GM23338 (cell line): ENCODE measurements at regions not wholly inside any gene's neighbourhood (a gene's known extent, or its start where the extent isn't known, plus 50 kb on each side); places are given as distances from the start of the nearest gene placed in this dataset.

Experiments used
- ATAC-seq: fragments of 200-7000 bp; cut with Tn5 transposase; 3 replicates; pipeline ENCODE4 v1.9.1; 2020
- DNase-seq: peaks from one replicate; pipeline ENCODE4 v3.0.0-alpha.2; 2015; ENCODE audit warnings: low spot score
- H2AFZ ChIP-seq: fragments of 200-600 bp; sonication (generic); 2 replicates; pipeline ENCODE4 v1.8.0; 2016; ENCODE audit warnings: antibody characterized with exemption, mild to moderate bottlenecking, moderate library complexity
- H3F3A ChIP-seq: fragments of 200-600 bp; sonication (generic); replicated peaks from 2 replicates; pipeline ENCODE4 v1.8.0; 2017; ENCODE audit warnings: antibody characterized with exemption, mixed run types, low read depth
- H3K27ac ChIP-seq: fragments of 200-600 bp; sonication (generic); 2 replicates; pipeline ENCODE4 v1.6.1; 2016; ENCODE audit warnings: low read depth
- H3K27me3 ChIP-seq: fragments of 200-600 bp; sonication (generic); 2 replicates; pipeline ENCODE4 v1.8.0; 2016; ENCODE audit warnings: mild to moderate bottlenecking, mixed run types, moderate library complexity; ENCODE audit not compliant: insufficient read depth
- H3K36me3 ChIP-seq: fragments of 200-600 bp; sonication (generic); 2 replicates; pipeline ENCODE4 v1.8.0; 2016; ENCODE audit warnings: mild to moderate bottlenecking; ENCODE audit not compliant: insufficient read depth
- H3K4me1 ChIP-seq: fragments of 200-600 bp; sonication (generic); 2 replicates; pipeline ENCODE4 v1.8.0; 2016; ENCODE audit warnings: mild to moderate bottlenecking, moderate library complexity; ENCODE audit not compliant: insufficient read depth
- H3K4me2 ChIP-seq: fragments of 200-600 bp; sonication (generic); 2 replicates; pipeline ENCODE4 v1.7.1; 2017; ENCODE audit warnings: mixed run types
- H3K4me3 ChIP-seq: fragments of 200-600 bp; sonication (generic); 2 replicates; pipeline ENCODE4 v1.6.1; 2016; ENCODE audit warnings: mixed run types
- H3K79me2 ChIP-seq: fragments of 200-600 bp; sonication (generic); replicated peaks from 2 replicates; pipeline ENCODE4 v1.8.0; 2017; ENCODE audit warnings: mild to moderate bottlenecking; ENCODE audit not compliant: insufficient read depth
- H3K9me2 ChIP-seq: fragments of 200-600 bp; sonication (generic); 2 replicates; pipeline ENCODE4 v1.8.0; 2017; ENCODE audit not compliant: insufficient read depth
- H4K20me1 ChIP-seq: fragments of 200-600 bp; sonication (generic); replicated peaks from 2 replicates; pipeline ENCODE4 v1.8.0; 2017; ENCODE audit warnings: mild to moderate bottlenecking; ENCODE audit not compliant: insufficient read depth
- H3K27ac Mint-ChIP-seq: 2 replicates; pipeline ENCODE4 v1.8.0; 2020; ENCODE audit warnings: inconsistent platforms, mild to moderate bottlenecking, moderate library complexity, mixed read lengths
- H3K27me3 Mint-ChIP-seq: 3 replicates; pipeline ENCODE4 v1.8.0; 2022; ENCODE audit warnings: low read depth, mild to moderate bottlenecking, moderate library complexity, mixed read lengths, inconsistent platforms; ENCODE audit not compliant: insufficient read depth, poor library complexity
- H3K36me3 Mint-ChIP-seq: 3 replicates; pipeline ENCODE4 v1.8.0; 2021; ENCODE audit warnings: low read depth, mild to moderate bottlenecking, inconsistent platforms, moderate library complexity, mixed read lengths
- H3K4me1 Mint-ChIP-seq: 3 replicates; pipeline ENCODE4 v1.8.0; 2020; ENCODE audit warnings: mild to moderate bottlenecking, inconsistent platforms, mixed read lengths
- H3K4me3 Mint-ChIP-seq: 3 replicates; pipeline ENCODE4 v1.8.0; 2021; ENCODE audit warnings: moderate library complexity, mild to moderate bottlenecking, inconsistent platforms, mixed read lengths
- H3K9me3 Mint-ChIP-seq: 3 replicates; pipeline ENCODE4 v1.8.0; 2020; ENCODE audit warnings: moderate library complexity, mild to moderate bottlenecking, inconsistent platforms, mixed read lengths
- CTCF ChIP-seq, 2 experiments: fragments of 200-600 bp in 1 of 2; sonication (generic) in 1 of 2; conservative IDR thresholded peaks; 2 replicates each; pipeline versions ENCODE4 v1.5.1 to v1.6.1; 2016 to 2017; ENCODE audit warnings: antibody characterized with exemption in 2 of 2, low read depth in 2 of 2, mild to moderate bottlenecking in 2 of 2, moderate library complexity in 1 of 2
- ETS1 ChIP-seq: IDR thresholded peaks from 2 replicates; pipeline ENCODE4 v1.6.1; 2016; ENCODE audit warnings: antibody characterized with exemption
- EZH2 ChIP-seq: fragments of 200-600 bp; sonication (generic); IDR thresholded peaks from one replicate; pipeline ENCODE4 v1.8.0; 2017; ENCODE audit warnings: antibody characterized with exemption, mild to moderate bottlenecking, low read depth; ENCODE audit not compliant: unreplicated experiment
- EZH2phosphoT487 ChIP-seq: fragments of 200-600 bp; sonication (generic); IDR thresholded peaks from one replicate; pipeline ENCODE4 v1.8.1; 2018; ENCODE audit warnings: antibody characterized with exemption; ENCODE audit not compliant: unreplicated experiment
- NANOG ChIP-seq: IDR thresholded peaks from 2 replicates; pipeline ENCODE4 v1.6.1; 2016; ENCODE audit warnings: antibody characterized with exemption, borderline replicate concordance
- POLR2AphosphoS5 ChIP-seq: IDR thresholded peaks from 2 replicates; pipeline ENCODE4 v1.6.1; 2016; ENCODE audit warnings: antibody characterized with exemption, low read depth
- REST ChIP-seq: IDR thresholded peaks from one replicate; pipeline ENCODE4 v1.6.1; 2018; ENCODE audit warnings: antibody characterized with exemption; ENCODE audit not compliant: unreplicated experiment
- STAT1 ChIP-seq: IDR thresholded peaks from one replicate; pipeline ENCODE4 v1.6.1; 2016; ENCODE audit warnings: antibody characterized with exemption; ENCODE audit not compliant: unreplicated experiment
- ZNF114 ChIP-seq: fragments of 250-450 bp; sonication (Bioruptor Pico); IDR thresholded peaks from 2 replicates; pipeline ENCODE4 v1.5.0; 2020; ENCODE audit warnings: mild to moderate bottlenecking, moderate library complexity
- ZNF331 ChIP-seq: fragments of 250-450 bp; sonication (Bioruptor Pico); IDR thresholded peaks from 2 replicates; pipeline ENCODE4 v1.5.0; 2020; ENCODE audit warnings: low read depth, mild to moderate bottlenecking, moderate library complexity

- no peaks in the 10 kb centered on the region for H3K4me1 ChIP-seq
- H3K4me2 ChIP-seq: no peak overlapping the region
- ATAC-seq (no peak), DNase-seq (no peak)
- no peaks in the 10 kb centered on the region for H3K79me2 ChIP-seq
- no peaks in the 10 kb centered on the region for H3F3A ChIP-seq
- no peaks in the 10 kb centered on the region for H3K9me2 ChIP-seq
- H2AFZ ChIP-seq: no peak overlapping the region
- H3K4me3 Mint-ChIP-seq: no peak overlapping the region
- TF ChIP-seq ZNF331 (CRISPR knock-in tag) (no peak), CTCF (conservative IDR thresholded peaks at IDR 0.05; ENCODE audit: low read depth in 2 of 2) (no peak), ETS1 (no peak), REST (no peak)
- H4K20me1 ChIP-seq: no peaks in the 10 kb centered on the region
- no peak overlapping the region for H3K27ac Mint-ChIP-seq
- H3K4me3 ChIP-seq: no peak overlapping the region
- peaks cover 10% of the 10 kb centered on the region; the same call in 2 of the 3 replicates for H3K36me3 Mint-ChIP-seq
- no peaks in the 10 kb centered on the region for H3K36me3 ChIP-seq
- H3K9me3 Mint-ChIP-seq: peaks cover 16% of the 10 kb centered on the region
- H3K27me3 ChIP-seq: no peaks in the 10 kb centered on the region
- no peak overlapping the region for H3K27ac ChIP-seq
- peaks cover 2% of the 10 kb centered on the region for H3K27me3 Mint-ChIP-seq
- 0 out of 3 replicates have a peak, but pooled peaks cover 3% of the 10 kb centered on the region for H3K4me1 Mint-ChIP-seq
These were observed 337.8 kb downstream of the IRS2 start for GRCh38 chr13:109448629-109449028.

- no peaks in the 10 kb centered on the region; the same call in 1 of the 2 replicates for H3K9me2 ChIP-seq
- ATAC-seq: no peak
- H3K4me2 ChIP-seq: no peak overlapping the region
- H3K36me3 Mint-ChIP-seq: peaks cover 6% of the 10 kb centered on the region; the same call in 1 of the 3 replicates
- H3K4me1 ChIP-seq: no peaks in the 10 kb centered on the region
- no peak overlapping the region for H3K27ac ChIP-seq
- no peaks in the 10 kb centered on the region for H3K79me2 ChIP-seq
- no peaks in the 10 kb centered on the region for H3K36me3 ChIP-seq
- no peak overlapping the region for H3K4me3 Mint-ChIP-seq
- no peak overlapping the region for H3K4me3 ChIP-seq
- H4K20me1 ChIP-seq: no peaks in the 10 kb centered on the region
- 0 out of 3 replicates have a peak, but pooled peaks cover 3% of the 10 kb centered on the region for H3K4me1 Mint-ChIP-seq
- peaks cover 2% of the 10 kb centered on the region for H3K27me3 Mint-ChIP-seq
- no peak for DNase-seq
- H3K9me3 Mint-ChIP-seq: peaks cover 13% of the 10 kb centered on the region
- H2AFZ ChIP-seq: no peak overlapping the region
- H3K27ac Mint-ChIP-seq: no peak overlapping the region
- no peaks in the 10 kb centered on the region for H3F3A ChIP-seq
- no peaks in the 10 kb centered on the region for H3K27me3 ChIP-seq
- TF ChIP-seq NANOG (no peak), ETS1 (no peak), STAT1 (no peak), EZH2 (no peak), POLR2AphosphoS5 (no peak), REST (no peak), ZNF114 (no peak), EZH2phosphoT487 (no peak)
These were observed 338.7 kb downstream of the IRS2 start for GRCh38 chr13:109447667-109448066.
